ENCODE measurements at regions not wholly inside any gene's neighbourhood (a gene's known extent, or its start where the extent isn't known, plus 50 kb on each side); places are given as distances from the start of the nearest gene placed in this dataset.

GRCh38 chr10:10017716-10018115 lies 1000.0 kb upstream of the CELF2 start:
- TF ChIP-seq EZH2 (IDR thresholded peaks at IDR 0.05; ENCODE audit: borderline replicate concordance, low read length), result no peak
- no peak for TF ChIP-seq CTCF (conservative IDR thresholded peaks at IDR 0.05 in 1 of 2, IDR thresholded peaks at IDR 0.05 in 1 of 2; ENCODE audit: extremely low read depth in 1 of 2, insufficient read depth in 1 of 2, low read depth in 1 of 2, low read length in 2 of 2)

Data from mammary epithelial cell (primary cell).